DND-41 (cell line): ENCODE measurements at regions not wholly inside any gene's neighbourhood (a gene's known extent, or its start where the extent isn't known, plus 50 kb on each side); places are given as distances from the start of the nearest gene placed in this dataset.

Experiments
- ATAC-seq: fragments of 200-7000 bp; cut with Tn5 transposase; 3 replicates; pipeline ENCODE4 v1.9.1; 2021; ENCODE audit warnings: low read depth; ENCODE audit not compliant: insufficient read depth
- DNase-seq: peaks from one replicate; pipeline ENCODE4 v3.0.0-alpha.2; 2020
- H2AFZ ChIP-seq: 2 replicates; pipeline ENCODE4 v1.6.0; 2012; ENCODE audit warnings: low read depth, low read length
- H3K27ac ChIP-seq: 2 replicates; pipeline ENCODE4 v1.5.1; 2012; ENCODE audit warnings: low read length, inconsistent platforms
- H3K27me3 ChIP-seq: fragments of 200-600 bp; sonication (generic); 2 replicates; pipeline ENCODE4 v1.6.0; 2012; ENCODE audit warnings: low read length, mild to moderate bottlenecking, inconsistent platforms; ENCODE audit not compliant: insufficient read depth, poor library complexity
- H3K36me3 ChIP-seq: 2 replicates; pipeline ENCODE4 v1.5.1; 2012; ENCODE audit warnings: low read length, inconsistent platforms; ENCODE audit not compliant: insufficient read depth
- H3K4me1 ChIP-seq: 2 replicates; pipeline ENCODE4 v1.5.1; 2012; ENCODE audit warnings: mild to moderate bottlenecking, low read length; ENCODE audit not compliant: insufficient read depth
- H3K4me2 ChIP-seq: 2 replicates; pipeline ENCODE4 v1.6.0; 2012; ENCODE audit warnings: mild to moderate bottlenecking, moderate library complexity, low read length, inconsistent platforms; ENCODE audit not compliant: insufficient read depth
- H3K4me3 ChIP-seq, 2 experiments: fragments of 200-600 bp in 1 of 2; shearing (Covaris generic) in 1 of 2; 2 replicates each; pipeline ENCODE4 v1.5.1; 2012 to 2016; ENCODE audit warnings: inconsistent platforms in 2 of 2, low read length in 2 of 2, mild to moderate bottlenecking in 2 of 2, low read depth in 1 of 2, moderate library complexity in 1 of 2
- H3K79me2 ChIP-seq: 2 replicates; pipeline ENCODE4 v1.6.0; 2012; ENCODE audit warnings: low read length, inconsistent platforms; ENCODE audit not compliant: insufficient read depth
- H3K9ac ChIP-seq: 2 replicates; pipeline ENCODE4 v1.6.0; 2012; ENCODE audit warnings: low read depth, mild to moderate bottlenecking, inconsistent platforms, low read length, moderate library complexity
- H3K9me3 ChIP-seq: 2 replicates; pipeline ENCODE4 v1.5.1; 2012; ENCODE audit warnings: low read length, moderate library complexity, mild to moderate bottlenecking, inconsistent platforms; ENCODE audit not compliant: insufficient read depth, severe bottlenecking
- H4K20me1 ChIP-seq: 2 replicates; pipeline ENCODE4 v1.6.0; 2012; ENCODE audit warnings: low read length; ENCODE audit not compliant: insufficient read depth
- EZH2 ChIP-seq: IDR thresholded peaks from 3 replicates; pipeline ENCODE4 v1.6.1; 2012; ENCODE audit warnings: borderline replicate concordance, low read depth, mild to moderate bottlenecking, moderate library complexity, low read length, inconsistent platforms; ENCODE audit not compliant: severe bottlenecking
- TF ChIP-seq, protein P1 (sequence below): IDR thresholded peaks from 2 replicates; pipeline ENCODE4 v1.5.1; 2012; ENCODE audit warnings: borderline replicate concordance, low read length, moderate library complexity, mild to moderate bottlenecking; ENCODE audit not compliant: poor library complexity, severe bottlenecking; ENCODE audit errors: extremely low read depth

- no peaks in the 10 kb centered on the region for H3K36me3 ChIP-seq
- no peak overlapping the region for H2AFZ ChIP-seq
- no peaks in the 10 kb centered on the region for H3K27me3 ChIP-seq
- no peaks in the 10 kb centered on the region for H3K4me1 ChIP-seq
- ATAC-seq (no peak), DNase-seq (no peak)
- no peak for TF ChIP-seq EZH2
- TF ChIP-seq, protein P1, sequence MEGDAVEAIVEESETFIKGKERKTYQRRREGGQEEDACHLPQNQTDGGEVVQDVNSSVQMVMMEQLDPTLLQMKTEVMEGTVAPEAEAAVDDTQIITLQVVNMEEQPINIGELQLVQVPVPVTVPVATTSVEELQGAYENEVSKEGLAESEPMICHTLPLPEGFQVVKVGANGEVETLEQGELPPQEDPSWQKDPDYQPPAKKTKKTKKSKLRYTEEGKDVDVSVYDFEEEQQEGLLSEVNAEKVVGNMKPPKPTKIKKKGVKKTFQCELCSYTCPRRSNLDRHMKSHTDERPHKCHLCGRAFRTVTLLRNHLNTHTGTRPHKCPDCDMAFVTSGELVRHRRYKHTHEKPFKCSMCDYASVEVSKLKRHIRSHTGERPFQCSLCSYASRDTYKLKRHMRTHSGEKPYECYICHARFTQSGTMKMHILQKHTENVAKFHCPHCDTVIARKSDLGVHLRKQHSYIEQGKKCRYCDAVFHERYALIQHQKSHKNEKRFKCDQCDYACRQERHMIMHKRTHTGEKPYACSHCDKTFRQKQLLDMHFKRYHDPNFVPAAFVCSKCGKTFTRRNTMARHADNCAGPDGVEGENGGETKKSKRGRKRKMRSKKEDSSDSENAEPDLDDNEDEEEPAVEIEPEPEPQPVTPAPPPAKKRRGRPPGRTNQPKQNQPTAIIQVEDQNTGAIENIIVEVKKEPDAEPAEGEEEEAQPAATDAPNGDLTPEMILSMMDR, result no peak
- no peaks in the 10 kb centered on the region for H3K79me2 ChIP-seq
- no peak overlapping the region for H3K4me3 ChIP-seq
- no peaks in the 10 kb centered on the region for H3K9me3 ChIP-seq
- no peak overlapping the region for H3K4me2 ChIP-seq
- no peak overlapping the region for H3K9ac ChIP-seq
- no peak overlapping the region for H3K27ac ChIP-seq
- H4K20me1 ChIP-seq, result no peaks in the 10 kb centered on the region
These were observed 248.9 kb upstream of the IGFBP3 start for GRCh38 chr7:46170021-46170420.

DNA sequence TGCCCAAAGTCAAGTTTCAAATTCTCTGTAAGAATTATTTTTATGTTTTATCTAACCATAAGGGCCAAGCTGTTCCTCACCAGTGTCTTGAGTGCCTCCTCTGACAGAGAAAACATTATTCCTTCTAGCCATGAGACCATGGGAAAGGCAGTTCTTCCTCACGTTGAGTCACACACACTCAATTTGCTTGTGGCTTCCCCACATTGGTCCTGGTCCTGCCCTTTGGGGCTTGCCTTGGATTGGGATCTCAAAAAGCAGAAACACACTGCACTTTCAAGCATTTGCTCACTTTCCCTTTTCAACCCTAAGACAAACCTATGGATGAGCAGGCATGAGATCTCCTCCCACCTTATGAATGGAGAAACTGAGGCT, 248.3 kb upstream of the IGFBP3 start:
- Histone ChIP-seq H3K79me2 (no peaks in the 10 kb centered on the region), H3K4me2 (no peak overlapping the region), H3K9me3 (no peaks in the 10 kb centered on the region), H3K9ac (no peak overlapping the region), H3K27ac (no peak overlapping the region), H4K20me1 (no peaks in the 10 kb centered on the region), H3K4me3 (no peak overlapping the region), H3K4me1 (no peaks in the 10 kb centered on the region), H3K27me3 (no peaks in the 10 kb centered on the region), H2AFZ (no peak overlapping the region), H3K36me3 (no peaks in the 10 kb centered on the region)
- DNase-seq (no peak), ATAC-seq (no peak)
- no peak for TF ChIP-seq EZH2
- TF ChIP-seq, protein P1, result no peak

- DNase-seq (no peak), ATAC-seq (no peak)
- Histone ChIP-seq H3K9ac (no peak overlapping the region), H3K27ac (no peak overlapping the region), H3K36me3 (no peaks in the 10 kb centered on the region), H3K4me1 (no peaks in the 10 kb centered on the region), H2AFZ (no peak overlapping the region), H3K4me3 (no peak overlapping the region), H3K27me3 (no peaks in the 10 kb centered on the region), H3K4me2 (no peak overlapping the region), H4K20me1 (no peaks in the 10 kb centered on the region), H3K9me3 (no peaks in the 10 kb centered on the region), H3K79me2 (no peaks in the 10 kb centered on the region)
- TF ChIP-seq, protein P1, result no peak
- TF ChIP-seq EZH2, result no peak
These were observed 247.8 kb upstream of the IGFBP3 start for GRCh38 chr7:46168671-46169383.

DNA sequence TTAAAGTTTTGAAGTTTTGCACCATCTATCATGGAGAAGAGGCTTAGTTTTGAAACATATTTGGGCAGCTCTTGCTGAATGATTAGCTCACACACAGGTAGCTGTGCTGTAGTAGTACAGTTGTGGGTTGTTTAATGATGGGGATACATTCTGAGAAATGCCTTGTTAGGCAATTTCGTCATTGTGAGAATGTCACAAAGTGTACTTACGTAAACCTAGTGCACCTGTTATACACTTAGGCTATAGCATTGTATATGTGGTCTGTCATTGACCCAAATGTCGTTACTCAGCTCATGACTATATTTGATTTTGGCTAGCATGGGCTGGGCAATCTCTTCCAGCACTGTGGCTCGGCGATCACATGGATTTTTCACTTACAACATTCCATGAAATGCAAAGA, 247.2 kb upstream of the IGFBP3 start:
- Histone ChIP-seq H3K4me3 (no peak overlapping the region), H3K9ac (no peak overlapping the region), H3K9me3 (no peaks in the 10 kb centered on the region), H4K20me1 (no peaks in the 10 kb centered on the region), H2AFZ (no peak overlapping the region), H3K36me3 (no peaks in the 10 kb centered on the region), H3K4me2 (no peak overlapping the region), H3K27ac (no peak overlapping the region), H3K4me1 (no peaks in the 10 kb centered on the region), H3K79me2 (no peaks in the 10 kb centered on the region), H3K27me3 (no peaks in the 10 kb centered on the region)
- TF ChIP-seq, protein P1, result no peak
- TF ChIP-seq EZH2, result no peak
- DNase-seq, result no peak
- ATAC-seq, result no peak
